HL-60/S4 treated with retinoic acid at 250 ng/mL for 4 days and 3 days (cell line): ENCODE measurements at regions not wholly inside any gene's neighbourhood (a gene's known extent, or its start where the extent isn't known, plus 50 kb on each side); places are given as distances from the start of the nearest gene placed in this dataset.

Experiments
- in situ Hi-C: fragments of 300-500 bp; cut with MboI; formaldehyde crosslinking; loops from 2 replicates; pipeline ENCODE4 v1.7.0; 2022; ENCODE audit warnings: low sequenced_read_pairs

DNA sequence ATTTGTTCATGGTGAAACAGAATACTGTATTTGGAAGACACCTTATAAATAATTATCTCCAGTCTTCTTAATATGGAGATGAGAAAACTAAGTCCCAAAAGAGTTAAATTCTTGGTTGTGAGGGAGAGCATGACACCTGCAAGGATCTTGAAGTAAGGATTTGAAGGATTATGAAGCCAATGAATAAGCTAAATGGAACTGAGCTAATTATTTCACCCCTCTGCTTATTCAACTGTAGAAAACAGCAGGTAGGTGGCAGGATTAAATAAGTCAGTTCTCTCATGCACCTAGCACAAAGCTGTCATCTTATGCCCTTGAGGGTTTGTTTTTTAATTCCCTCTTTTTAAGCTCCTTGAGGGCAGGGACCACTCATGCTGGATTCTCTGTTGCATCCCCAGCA, 457.3 kb downstream of the ETS1 start:
- in situ Hi-C loops: no loop called here

DNA sequence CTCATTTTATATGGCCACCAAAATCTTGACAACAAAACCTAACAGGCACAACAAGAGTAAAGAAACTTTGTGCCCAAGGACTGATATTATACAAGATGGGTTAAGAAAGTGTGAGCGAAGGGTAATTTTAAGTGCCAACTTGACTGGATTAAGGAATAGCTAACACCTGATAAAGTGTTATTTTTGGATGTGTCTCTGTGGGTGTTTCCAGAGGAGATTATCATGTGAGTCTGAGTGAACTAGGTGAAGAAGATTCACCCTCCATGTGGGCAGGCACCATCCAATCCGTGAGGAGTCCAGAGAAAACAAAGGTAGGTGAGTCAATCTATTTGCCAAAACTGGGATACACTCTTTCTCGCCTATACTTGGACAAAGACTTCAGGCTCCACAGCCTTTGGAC, 461.6 kb downstream of the ETS1 start:
- in situ Hi-C loops: no loop called here

DNA sequence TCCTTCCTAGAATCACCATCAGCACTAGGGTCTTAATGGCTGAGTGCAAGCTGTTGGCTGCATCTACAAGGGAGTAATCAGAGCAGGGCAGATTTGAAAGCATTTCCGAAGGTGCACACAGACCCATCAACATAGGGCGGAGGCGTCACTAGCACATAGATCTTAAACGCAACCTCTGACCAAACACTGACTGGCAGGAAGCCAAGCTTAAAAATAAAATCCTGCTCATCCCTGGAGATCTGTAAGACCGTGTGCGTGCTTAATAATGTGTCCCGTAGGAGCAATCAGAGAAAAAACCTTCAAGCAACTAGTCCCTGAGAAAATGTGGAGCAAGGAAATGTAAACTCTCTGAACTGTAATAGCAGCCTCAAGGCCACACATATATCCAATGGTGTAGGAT, 470.5 kb downstream of the ETS1 start:
- in situ Hi-C loops: no loop called here

DNA sequence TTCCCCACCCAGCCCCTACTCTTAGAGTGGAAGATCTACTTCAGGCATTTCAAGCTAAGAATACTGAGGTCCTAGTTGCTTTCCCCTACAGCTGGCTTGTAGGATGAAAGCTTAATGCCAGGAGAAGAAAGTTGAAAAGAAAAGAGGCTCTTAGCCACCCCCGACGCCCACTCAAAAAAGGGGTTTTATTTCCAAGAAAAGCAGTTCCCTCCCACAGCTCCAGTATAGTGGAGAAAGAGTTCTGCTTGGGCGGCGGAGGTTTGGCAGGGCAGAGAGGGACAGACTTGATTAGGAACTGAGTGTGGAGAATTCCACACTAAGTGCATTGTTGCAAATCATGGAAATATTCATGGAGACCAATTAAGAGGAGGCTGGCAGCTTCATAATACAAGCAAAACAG, 470.9 kb downstream of the ETS1 start:
- in situ Hi-C loops: no loop called here

DNA sequence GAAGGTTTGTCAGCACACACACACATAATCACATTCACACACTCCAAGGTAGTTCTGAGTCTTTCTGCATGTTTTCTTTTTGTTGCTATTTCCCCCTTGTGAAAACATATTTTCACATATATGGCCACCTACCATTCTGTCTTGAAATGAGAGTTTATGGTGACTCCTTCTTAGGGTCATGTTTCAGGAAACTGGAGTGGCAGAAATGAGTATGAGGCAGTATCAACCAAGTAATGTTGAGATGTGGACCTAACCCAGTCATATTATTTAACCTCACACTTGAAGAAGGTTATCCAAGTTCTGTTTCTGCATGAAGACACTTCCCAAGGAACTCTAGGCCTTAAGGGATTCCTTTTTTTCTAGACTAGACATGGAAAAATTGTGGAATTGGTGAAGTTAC, 481.4 kb downstream of the ETS1 start:
- in situ Hi-C loops: no loop called here

DNA sequence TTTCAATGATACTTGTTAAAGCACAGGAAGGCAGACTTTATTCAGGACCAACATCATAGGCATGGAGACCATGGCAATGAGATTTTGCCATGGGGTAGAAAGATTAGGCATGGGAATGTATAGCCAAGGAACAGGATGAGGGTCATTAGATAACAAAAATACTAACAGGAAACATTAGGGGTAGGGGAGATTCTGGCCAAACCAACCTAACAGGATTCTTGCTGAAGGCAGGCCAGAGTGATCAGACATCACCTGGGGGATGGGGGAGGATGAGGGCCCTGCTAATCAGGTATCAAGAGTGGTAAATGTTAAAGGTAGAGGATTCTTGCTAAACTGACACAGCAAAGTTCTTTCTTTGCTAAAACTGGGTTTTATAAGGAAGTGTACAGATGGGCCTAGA, 481.8 kb downstream of the ETS1 start:
- in situ Hi-C loops: no loop called here

DNA sequence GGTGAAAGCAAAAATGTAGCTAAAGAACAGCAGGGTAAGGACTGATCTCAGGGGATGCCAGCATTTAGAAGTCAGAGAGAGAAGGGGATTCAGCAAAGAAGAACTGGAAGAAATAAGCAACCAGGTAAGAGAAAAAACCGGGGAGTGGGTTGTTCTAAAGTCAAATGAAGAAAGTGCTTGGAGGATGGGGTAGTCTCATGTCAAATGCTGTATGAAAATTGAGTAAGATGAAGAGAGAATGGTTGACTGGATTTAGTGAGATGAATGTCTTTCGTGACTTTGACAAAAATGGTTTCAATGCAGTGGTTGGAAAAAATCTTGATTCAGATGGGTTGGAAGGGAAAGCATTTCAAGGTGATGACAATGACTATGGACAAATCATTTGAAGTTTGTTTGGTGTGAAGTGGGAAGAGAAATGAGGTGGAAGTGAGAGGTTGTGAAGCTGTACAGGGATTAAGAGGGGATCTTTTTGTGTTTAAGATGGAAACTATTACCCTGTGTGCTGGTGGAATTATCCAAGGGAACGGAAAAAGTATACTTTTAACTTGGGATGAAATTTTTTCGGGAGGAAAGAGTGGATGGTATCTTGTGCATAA, 484.0 kb downstream of the ETS1 start:
- in situ Hi-C loops: no loop called here

DNA sequence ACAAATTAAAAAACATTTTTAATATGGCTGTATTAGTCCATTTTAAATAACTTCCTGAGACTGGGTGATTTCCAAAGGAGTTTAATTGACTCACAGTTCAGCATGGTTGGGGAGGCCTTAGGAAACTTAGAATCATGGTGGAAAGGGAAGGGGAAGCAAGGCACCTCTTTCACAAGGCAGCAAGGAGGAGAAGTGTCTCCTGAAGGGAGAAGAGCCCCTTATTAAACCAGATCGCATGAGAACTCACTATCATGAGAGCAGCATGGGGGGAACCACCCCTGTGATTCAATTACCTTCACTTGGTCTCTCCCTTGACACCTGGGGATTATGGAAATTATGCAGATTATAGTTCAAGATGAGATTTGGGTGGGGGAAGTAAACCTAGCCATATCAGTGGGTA, 488.6 kb downstream of the ETS1 start:
- in situ Hi-C loops: no loop called here

DNA sequence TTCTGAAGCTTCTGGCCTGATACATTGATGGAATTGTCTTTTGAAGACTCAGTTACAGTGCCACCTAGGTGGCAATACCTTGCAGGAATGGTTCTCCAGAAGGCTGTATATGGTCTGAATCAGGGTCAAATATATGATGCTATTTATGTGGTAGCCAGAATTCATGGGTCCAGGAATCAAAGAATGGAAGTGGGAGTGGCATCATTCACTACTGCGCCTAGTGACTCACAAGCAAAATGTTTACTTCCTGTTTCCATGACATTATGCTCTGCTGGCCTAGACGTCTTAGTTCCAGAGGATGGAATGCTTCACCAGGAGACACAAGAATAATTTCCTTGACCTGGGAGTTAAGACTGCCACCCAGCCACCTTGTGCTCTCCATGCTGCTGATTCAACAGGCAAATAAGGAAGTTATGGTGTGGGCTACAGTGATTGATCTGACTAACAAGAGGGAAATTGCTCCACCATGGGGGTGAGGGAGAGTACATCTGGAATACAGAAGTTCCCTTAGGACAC, 491.8 kb downstream of the ETS1 start:
- in situ Hi-C loops: no loop called here

DNA sequence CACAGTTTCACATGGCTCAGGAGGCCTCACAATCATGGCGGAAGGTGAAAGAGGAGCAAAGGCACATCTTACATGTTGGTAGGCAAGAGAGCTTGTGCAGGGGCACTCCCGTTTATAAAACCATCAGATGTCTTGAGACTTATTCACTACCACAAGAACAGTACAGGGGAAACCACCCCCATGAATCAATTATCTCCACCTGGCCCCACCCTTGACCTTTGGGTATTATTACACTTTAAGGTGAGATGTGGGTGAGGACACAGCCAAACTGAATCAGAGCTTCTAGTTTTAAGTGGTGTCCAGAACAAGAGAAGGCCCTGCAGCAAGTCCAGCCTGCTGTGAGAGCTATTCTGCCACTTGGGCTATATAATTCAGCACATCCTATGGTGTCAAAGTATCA, 493.7 kb downstream of the ETS1 start:
- in situ Hi-C loops: no loop called here

DNA sequence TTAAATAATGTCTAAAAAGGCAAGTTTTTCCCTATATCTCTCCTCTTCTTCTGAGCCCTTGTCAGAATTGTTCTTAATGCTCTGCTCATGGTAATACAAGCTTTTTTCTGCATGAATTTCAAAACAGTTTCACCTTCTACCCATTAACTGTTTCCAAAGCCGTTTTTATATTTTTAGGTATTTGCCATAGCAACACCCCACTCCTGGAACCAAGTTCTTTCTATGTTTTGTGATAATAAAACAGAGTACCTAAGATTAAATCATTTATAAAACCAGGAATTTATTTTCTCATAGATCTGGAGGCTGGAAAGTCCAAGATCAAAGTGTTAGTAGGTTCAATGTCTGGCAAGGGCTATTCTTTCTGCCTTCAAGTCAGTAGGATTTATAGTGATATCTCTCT, 497.4 kb downstream of the ETS1 start:
- in situ Hi-C loops: no loop called here

DNA sequence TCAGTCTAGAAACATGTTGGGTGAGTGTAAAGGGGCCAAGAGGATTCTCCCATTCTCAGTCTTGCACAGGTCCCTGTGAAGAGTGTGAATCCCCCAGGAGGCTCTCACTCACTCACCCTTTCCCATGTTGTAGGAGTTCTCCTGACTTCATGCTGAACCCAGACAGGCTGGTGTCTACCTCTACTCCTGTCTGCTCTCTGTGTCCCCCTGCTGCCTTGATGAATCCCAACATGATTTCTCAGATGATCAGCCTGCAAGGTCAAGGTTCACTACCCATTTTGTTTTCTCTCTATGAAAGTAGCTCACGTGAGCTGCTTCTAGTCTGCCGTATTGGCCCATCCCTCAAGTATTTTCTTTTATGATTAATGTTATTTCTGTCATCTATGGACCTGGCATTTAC, 500.6 kb downstream of the ETS1 start:
- in situ Hi-C loops: no loop called here

DNA sequence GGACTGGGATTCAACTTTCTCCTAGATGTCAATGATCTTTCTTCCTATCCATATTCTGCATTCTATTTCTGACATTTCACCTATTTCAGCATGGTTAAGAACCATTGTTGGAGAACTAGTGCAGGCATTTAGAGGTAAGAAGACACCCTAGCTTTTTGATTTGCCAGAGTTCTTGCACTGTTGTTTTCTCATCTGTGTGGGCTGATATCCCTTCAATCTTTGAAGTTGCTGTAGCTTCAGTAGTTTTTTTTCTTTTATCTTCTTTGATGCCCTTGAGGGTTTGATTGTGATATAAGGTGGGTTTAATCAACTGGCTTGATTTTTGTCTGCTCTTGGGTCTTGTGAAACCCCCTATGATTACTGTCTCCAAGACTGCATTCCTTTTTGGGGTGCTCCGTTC, 502.1 kb downstream of the ETS1 start:
- in situ Hi-C loops: no loop called here

DNA sequence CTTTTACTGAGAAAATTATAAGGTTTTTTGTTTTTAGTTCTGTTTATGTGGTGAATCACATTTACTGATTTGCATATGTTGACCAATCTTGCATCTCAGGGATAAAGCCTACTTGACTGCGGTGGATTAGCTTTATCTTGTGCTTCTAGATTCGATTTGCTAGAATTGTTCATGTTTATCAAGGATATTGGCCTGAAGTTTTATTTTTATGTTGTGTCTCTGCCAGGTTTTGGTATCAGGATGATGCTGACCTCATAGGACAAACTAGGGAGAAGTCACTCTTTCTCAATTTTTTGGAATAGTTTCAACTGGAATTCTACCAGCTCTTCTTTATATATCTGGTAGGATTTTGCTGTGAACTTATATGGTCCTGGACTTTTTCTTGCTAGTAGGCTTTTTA, 504.8 kb downstream of the ETS1 start:
- in situ Hi-C loops: no loop called here

DNA sequence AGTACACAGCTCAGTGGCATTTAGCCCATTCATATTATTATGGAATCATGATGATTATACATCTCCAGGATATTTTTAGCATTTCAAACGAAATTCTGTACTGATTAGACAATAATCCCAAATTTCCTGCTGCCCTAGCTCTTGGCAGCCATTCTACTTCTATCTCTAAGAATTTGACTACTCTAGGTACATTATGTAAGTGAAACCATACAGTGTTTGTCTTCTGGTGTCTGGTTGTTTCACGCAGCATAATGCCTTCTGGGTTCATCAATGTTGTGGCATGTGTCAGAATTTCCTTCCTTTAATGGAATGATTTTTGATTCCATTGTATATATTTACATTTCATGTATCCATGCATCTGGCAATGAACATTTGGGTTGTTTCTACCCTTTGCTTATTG, 517.7 kb downstream of the ETS1 start:
- in situ Hi-C loops: no loop called here

DNA sequence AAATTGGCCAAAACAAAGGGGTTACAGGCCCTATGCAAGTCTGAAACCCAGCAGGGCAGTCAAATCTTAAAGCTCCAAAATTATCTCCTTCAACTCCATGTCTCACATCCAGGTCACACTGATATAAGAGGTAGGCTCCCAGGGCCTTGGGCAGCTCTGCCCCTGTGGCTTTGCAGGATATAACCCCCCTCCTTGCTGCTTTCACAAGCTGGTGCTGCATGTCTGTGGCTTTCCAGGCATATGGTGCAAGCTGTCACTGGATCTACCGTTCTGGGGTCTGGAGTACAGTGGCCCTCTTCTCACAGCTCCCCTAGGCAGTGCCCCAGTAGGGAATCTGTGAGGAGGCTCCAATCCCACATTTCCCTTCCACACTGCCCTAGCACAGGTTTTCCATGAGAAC, 519.6 kb downstream of the ETS1 start:
- in situ Hi-C loops: no loop called here

DNA sequence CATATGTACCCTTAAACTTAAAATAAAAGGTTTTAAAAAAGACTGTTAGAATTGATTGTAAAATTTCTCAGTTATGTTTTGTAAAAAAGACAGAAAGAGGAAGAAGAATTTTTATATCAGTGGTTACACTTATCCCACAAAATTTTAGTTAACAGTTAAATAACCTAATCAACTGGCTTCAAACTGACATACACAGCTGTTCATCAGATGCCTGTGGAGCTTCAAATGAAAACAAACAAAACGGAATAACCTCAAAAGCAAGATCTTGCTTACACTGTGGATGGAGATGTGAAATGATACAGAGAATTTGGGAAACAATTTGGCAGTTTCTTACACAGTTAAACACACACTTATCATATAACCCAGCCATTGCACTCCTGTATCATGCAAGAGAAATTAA, 521.0 kb downstream of the ETS1 start:
- in situ Hi-C loops: no loop called here

DNA sequence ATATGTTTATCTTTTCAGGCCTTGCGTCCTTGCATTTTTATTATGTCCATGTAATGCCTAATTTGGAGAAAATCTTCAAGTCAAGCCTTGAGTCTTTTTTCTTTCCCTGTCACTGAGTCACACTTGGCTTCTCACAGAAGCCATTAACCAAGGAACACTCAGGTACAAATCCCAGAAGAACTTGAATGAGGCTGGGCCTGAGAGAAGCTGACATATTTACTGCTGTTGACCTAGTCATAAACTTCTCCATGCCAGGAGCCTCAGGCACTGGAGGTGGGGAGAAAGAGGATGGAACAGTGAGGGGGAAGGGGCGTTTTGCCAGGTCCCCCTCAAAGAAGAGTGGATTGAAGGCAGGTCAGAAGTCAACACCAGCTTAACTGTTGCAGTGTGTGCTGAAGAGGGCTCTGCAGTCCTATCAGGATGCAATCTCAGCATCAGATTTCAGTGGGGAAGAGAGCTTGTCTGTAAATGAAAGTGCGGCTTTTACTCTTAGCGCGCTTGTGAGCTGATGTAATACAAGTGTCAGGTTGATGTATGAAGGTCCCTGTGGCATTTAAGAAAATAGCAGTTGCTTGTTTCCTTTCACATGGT, 526.0 kb downstream of the ETS1 start:
- in situ Hi-C loops: no loop called here

DNA sequence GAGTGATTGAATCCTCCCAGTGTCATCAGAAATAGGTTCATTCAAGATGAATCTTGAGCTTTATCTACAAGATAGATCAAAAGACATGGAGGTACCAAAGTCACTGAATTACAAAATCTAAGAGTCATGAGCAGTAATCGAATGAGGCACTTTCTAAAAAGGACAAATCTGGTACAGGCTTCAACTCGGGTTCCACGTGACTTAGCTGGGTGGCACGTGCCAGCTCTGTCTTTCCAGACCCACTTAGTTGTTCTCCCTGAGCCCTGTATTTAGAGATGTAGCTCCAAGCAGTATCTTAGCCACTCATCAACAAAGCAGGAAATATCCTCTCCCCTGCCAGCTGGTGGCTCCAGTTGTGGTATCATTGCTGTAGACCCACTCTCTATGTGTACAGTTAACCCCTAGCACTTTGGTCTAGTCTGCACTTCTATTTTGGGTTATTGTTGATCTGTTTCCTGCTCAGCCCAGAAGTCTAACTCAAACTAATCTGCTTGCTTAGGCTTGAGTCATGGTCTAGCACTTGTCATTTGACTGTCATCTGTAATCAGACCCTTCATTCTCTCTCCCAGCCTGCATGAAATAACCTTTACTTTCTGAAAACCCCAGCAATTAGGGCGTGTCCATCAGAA, 528.7 kb downstream of the ETS1 start:
- in situ Hi-C loops: no loop called here

DNA sequence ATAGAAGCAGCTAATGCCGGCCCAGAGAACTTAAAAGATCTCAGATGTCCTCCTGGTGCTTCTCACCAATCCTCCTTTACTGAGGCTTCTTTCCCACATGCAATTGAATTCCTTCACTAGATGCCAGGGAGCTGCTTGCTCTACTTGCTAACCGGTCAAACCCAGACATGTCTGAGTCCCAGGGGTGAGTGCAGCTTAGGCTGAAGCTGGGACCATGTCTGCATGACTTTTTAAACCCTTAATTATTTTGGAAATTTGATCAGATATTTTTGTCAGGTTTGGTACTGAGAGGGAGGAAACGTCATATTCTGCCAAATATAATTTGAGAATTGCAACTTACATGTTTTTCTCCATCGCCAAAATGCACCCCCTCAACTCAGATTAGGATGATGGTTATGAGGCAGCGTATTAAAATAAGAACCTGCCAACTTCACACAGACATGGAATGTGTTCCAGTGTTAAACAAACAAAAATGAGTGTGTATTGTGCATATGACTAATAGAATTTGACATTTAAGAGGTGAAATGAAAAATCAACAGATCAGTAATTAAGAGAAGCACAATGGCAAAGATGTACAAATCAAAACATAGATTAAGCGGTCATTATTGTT, 529.5 kb downstream of the ETS1 start:
- in situ Hi-C loops: no loop called here

DNA sequence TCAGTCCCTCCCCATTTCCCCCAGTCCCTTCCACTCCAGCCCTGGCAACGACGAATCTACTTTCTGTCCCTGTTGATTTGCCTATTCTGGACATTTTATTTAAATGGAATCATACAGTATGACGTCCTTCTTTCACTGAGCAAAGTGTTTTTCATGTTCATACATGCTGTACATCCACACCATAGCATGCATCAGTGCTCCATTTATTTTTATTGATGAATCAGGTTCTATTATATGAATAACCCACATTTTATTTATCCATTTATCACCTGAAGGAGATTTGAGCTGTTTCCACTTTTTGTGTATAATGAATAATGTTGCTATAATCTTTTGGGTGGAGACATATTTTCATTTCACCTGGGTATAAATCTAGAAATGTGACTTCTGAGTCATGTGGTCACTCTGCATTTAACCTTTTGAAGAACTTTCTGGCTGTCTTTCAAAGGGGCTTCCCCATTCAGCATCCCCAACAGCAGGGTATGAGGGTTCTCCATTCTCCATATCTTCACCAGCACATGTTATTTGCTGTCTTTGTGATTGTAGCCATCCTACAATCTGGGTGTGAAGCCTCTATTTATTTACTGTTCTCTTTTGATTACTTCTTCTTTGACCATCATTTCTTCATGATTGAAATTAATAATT, 531.7 kb downstream of the ETS1 start:
- in situ Hi-C loops: no loop called here
